ENCODE measurements at regions not wholly inside any gene's neighbourhood (a gene's known extent, or its start where the extent isn't known, plus 50 kb on each side); places are given as distances from the start of the nearest gene placed in this dataset.

GRCh38 chr7:21269021-21269420 lies 158.9 kb upstream of the SP4 start:
- Histone ChIP-seq H3K36me3 (no peaks in the 10 kb centered on the region), H3K27me3 (ENCODE audit: insufficient read depth, low read depth, severe bottlenecking) (peaks cover 45% of the 10 kb centered on the region), H3K4me3 (ENCODE audit: low read depth, low read length) (no peak overlapping the region), H3K27ac (no peak overlapping the region), H3K9me3 (ENCODE audit: severe bottlenecking) (no peaks in the 10 kb centered on the region)
- TF ChIP-seq CTCF (IDR thresholded peaks at IDR 0.05; ENCODE audit: low read depth, low read length), result no peak
- DNase-seq, result peak; percentile 52

- Histone ChIP-seq H3K27ac (no peak overlapping the region), H3K9me3 (ENCODE audit: severe bottlenecking) (no peaks in the 10 kb centered on the region), H3K4me3 (ENCODE audit: low read depth, low read length) (no peak overlapping the region), H3K36me3 (no peaks in the 10 kb centered on the region), H3K27me3 (ENCODE audit: insufficient read depth, low read depth, severe bottlenecking) (peaks cover 11% of the 10 kb centered on the region)
- no peak for TF ChIP-seq CTCF (IDR thresholded peaks at IDR 0.05; ENCODE audit: low read depth, low read length)
- no peak for DNase-seq
Observed at GRCh38 chr7:21276471-21277035, 151.3 kb upstream of the SP4 start.

GRCh38 chr7:21278944-21279343 lies 148.9 kb upstream of the SP4 start:
- no peak for TF ChIP-seq CTCF (IDR thresholded peaks at IDR 0.05; ENCODE audit: low read depth, low read length)
- Histone ChIP-seq H3K4me3 (ENCODE audit: low read depth, low read length) (no peak overlapping the region), H3K9me3 (ENCODE audit: severe bottlenecking) (no peaks in the 10 kb centered on the region)

GRCh38 chr7:21281193-21281592 lies 146.7 kb upstream of the SP4 start:
- no peak for DNase-seq
- no peak for TF ChIP-seq CTCF (IDR thresholded peaks at IDR 0.05; ENCODE audit: low read depth, low read length)
- Histone ChIP-seq H3K27me3 (ENCODE audit: insufficient read depth, low read depth, severe bottlenecking) (peaks cover 3% of the 10 kb centered on the region), H3K9me3 (ENCODE audit: severe bottlenecking) (no peaks in the 10 kb centered on the region), H3K4me3 (ENCODE audit: low read depth, low read length) (no peak overlapping the region), H3K27ac (no peak overlapping the region), H3K36me3 (no peaks in the 10 kb centered on the region)

More at GRCh38 chr7:21278944-21279343, 148.9 kb upstream of the SP4 start:
- no peak overlapping the region for H3K27ac ChIP-seq
- no peaks in the 10 kb centered on the region for H3K36me3 ChIP-seq
- peaks cover 7% of the 10 kb centered on the region for H3K27me3 ChIP-seq (ENCODE audit: insufficient read depth, low read depth, severe bottlenecking)
- no peak for DNase-seq

- Histone ChIP-seq H3K27ac (no peak overlapping the region), H3K4me3 (ENCODE audit: low read depth, low read length) (no peak overlapping the region), H3K36me3 (no peaks in the 10 kb centered on the region), H3K27me3 (ENCODE audit: insufficient read depth, low read depth, severe bottlenecking) (no peaks in the 10 kb centered on the region), H3K9me3 (ENCODE audit: severe bottlenecking) (no peaks in the 10 kb centered on the region)
- TF ChIP-seq CTCF (IDR thresholded peaks at IDR 0.05; ENCODE audit: low read depth, low read length), result peak; percentile 62
- peak; percentile 73 for DNase-seq
Observed at GRCh38 chr7:21293771-21294170, 134.1 kb upstream of the SP4 start.

- no peak for DNase-seq
- no peaks in the 10 kb centered on the region for H3K36me3 ChIP-seq
- no peak for TF ChIP-seq CTCF (IDR thresholded peaks at IDR 0.05; ENCODE audit: low read depth, low read length)
- no peaks in the 10 kb centered on the region for H3K27me3 ChIP-seq (ENCODE audit: insufficient read depth, low read depth, severe bottlenecking)
- H3K9me3 ChIP-seq (ENCODE audit: severe bottlenecking), result no peaks in the 10 kb centered on the region
- no peak overlapping the region for H3K4me3 ChIP-seq (ENCODE audit: low read depth, low read length)
- no peak overlapping the region for H3K27ac ChIP-seq
Observed at GRCh38 chr7:21299766-21300165, 128.1 kb upstream of the SP4 start.

Data from WERI-Rb-1 (cell line).